ENCODE measurements at regions not wholly inside any gene's neighbourhood (a gene's known extent, or its start where the extent isn't known, plus 50 kb on each side); places are given as distances from the start of the nearest gene placed in this dataset.
"Not testable (repeated sequence)": the region's sequence is repeated elsewhere in the genome, so short reads cannot be mapped to it uniquely, and the experiment has no call there.

- no peak overlapping the region for H3K4me3 ChIP-seq (ENCODE audit: low read length)
- no peak overlapping the region for H2BK120ac ChIP-seq (ENCODE audit: low read depth, low read length)
Observed at GRCh38 chr2:100749771-100750542, 70.0 kb upstream of the NPAS2 start.

GRCh38 chr2:100751871-100752625 lies 67.9 kb upstream of the NPAS2 start:
- not testable (repeated sequence) for H3K9ac ChIP-seq (ENCODE audit: low read length); H3K23ac ChIP-seq (ENCODE audit: low read length); H2BK120ac ChIP-seq (ENCODE audit: low read depth, low read length); H2BK5ac ChIP-seq (ENCODE audit: low read length); H3K56ac ChIP-seq (ENCODE audit: low read length); H3K18ac ChIP-seq (ENCODE audit: low read length); H3K79me1 ChIP-seq (ENCODE audit: low read length); H3K27ac ChIP-seq (ENCODE audit: low read depth, low read length); H3K79me2 ChIP-seq (ENCODE audit: control insufficient read depth, insufficient read depth, low read length); H4K8ac ChIP-seq (ENCODE audit: low read depth, low read length); H3K4ac ChIP-seq (ENCODE audit: low read depth, low read length); H3K27me3 ChIP-seq (ENCODE audit: insufficient read depth, low read length, poor library complexity); H2BK15ac ChIP-seq (replicated peaks; ENCODE audit: low read depth); H3K4me1 ChIP-seq (ENCODE audit: control insufficient read depth, low read depth, low read length); H3K4me3 ChIP-seq (ENCODE audit: low read length); H2AK5ac ChIP-seq (ENCODE audit: low read length); H3K4me2 ChIP-seq (ENCODE audit: low read length); DNase-seq; H3K36me3 ChIP-seq (ENCODE audit: control insufficient read depth, insufficient read depth, low read length); H4K5ac ChIP-seq (ENCODE audit: low read length)
- no CpG with 5 or more reads among the region's 5 CpGs for WGBS (ENCODE audit: extremely low coverage, insufficient coverage, low lambda C conversion rate)

More at GRCh38 chr2:100749771-100750542, 70.0 kb upstream of the NPAS2 start:
- H3K36me3 ChIP-seq (ENCODE audit: control insufficient read depth, insufficient read depth, low read length): no peaks in the 10 kb centered on the region
- H3K4me1 ChIP-seq (ENCODE audit: control insufficient read depth, low read depth, low read length): no peaks in the 10 kb centered on the region
- no peak overlapping the region for H3K18ac ChIP-seq (ENCODE audit: low read length)
- H3K79me1 ChIP-seq (ENCODE audit: low read length): no peaks in the 10 kb centered on the region
- H3K56ac ChIP-seq (ENCODE audit: low read length): no peak overlapping the region
- no peak overlapping the region for H2AK5ac ChIP-seq (ENCODE audit: low read length)
- no peak overlapping the region for H2BK15ac ChIP-seq (replicated peaks; ENCODE audit: low read depth)
- no peak overlapping the region for H4K5ac ChIP-seq (ENCODE audit: low read length)
- H3K4ac ChIP-seq (ENCODE audit: low read depth, low read length): no peak overlapping the region
- no peak overlapping the region for H3K23ac ChIP-seq (ENCODE audit: low read length)
- no peaks in the 10 kb centered on the region for H3K27me3 ChIP-seq (ENCODE audit: insufficient read depth, low read length, poor library complexity)
- no peak for DNase-seq
- H2BK5ac ChIP-seq (ENCODE audit: low read length): no peak overlapping the region
- no CpG with 5 or more reads among the region's 4 CpGs for WGBS (ENCODE audit: extremely low coverage, insufficient coverage, low lambda C conversion rate)
- H3K4me2 ChIP-seq (ENCODE audit: low read length): no peak overlapping the region
- H3K27ac ChIP-seq (ENCODE audit: low read depth, low read length): no peak overlapping the region
- no peak overlapping the region for H3K9ac ChIP-seq (ENCODE audit: low read length)
- no peak overlapping the region for H4K8ac ChIP-seq (ENCODE audit: low read depth, low read length)
- no peaks in the 10 kb centered on the region for H3K79me2 ChIP-seq (ENCODE audit: control insufficient read depth, insufficient read depth, low read length)

GRCh38 chr2:100752628-100753333 lies 67.2 kb upstream of the NPAS2 start:
- Histone ChIP-seq H3K18ac (ENCODE audit: low read length) (no peak overlapping the region), H3K4me3 (ENCODE audit: low read length) (no peak overlapping the region), H3K79me1 (ENCODE audit: low read length) (no peaks in the 10 kb centered on the region), H3K9ac (ENCODE audit: low read length) (no peak overlapping the region), H3K23ac (ENCODE audit: low read length) (no peak overlapping the region), H4K5ac (ENCODE audit: low read length) (no peak overlapping the region), H3K27me3 (ENCODE audit: insufficient read depth, low read length, poor library complexity) (no peaks in the 10 kb centered on the region), H3K4ac (ENCODE audit: low read depth, low read length) (no peak overlapping the region), H2AK5ac (ENCODE audit: low read length) (no peak overlapping the region), H3K4me2 (ENCODE audit: low read length) (no peak overlapping the region), H3K36me3 (ENCODE audit: control insufficient read depth, insufficient read depth, low read length) (no peaks in the 10 kb centered on the region), H3K27ac (ENCODE audit: low read depth, low read length) (no peak overlapping the region), H3K79me2 (ENCODE audit: control insufficient read depth, insufficient read depth, low read length) (no peaks in the 10 kb centered on the region), H3K4me1 (ENCODE audit: control insufficient read depth, low read depth, low read length) (no peaks in the 10 kb centered on the region), H3K56ac (ENCODE audit: low read length) (no peak overlapping the region), H2BK5ac (ENCODE audit: low read length) (no peak overlapping the region), H4K8ac (ENCODE audit: low read depth, low read length) (no peak overlapping the region), H2BK120ac (ENCODE audit: low read depth, low read length) (no peak overlapping the region), H2BK15ac (replicated peaks; ENCODE audit: low read depth) (no peak overlapping the region)
- no peak for DNase-seq
- WGBS (ENCODE audit: extremely low coverage, insufficient coverage, low lambda C conversion rate): no CpG with 5 or more reads among the region's 2 CpGs

GRCh38 chr2:100753444-100753843 lies 66.5 kb upstream of the NPAS2 start:
- Histone ChIP-seq H3K4ac (ENCODE audit: low read depth, low read length) (no peak overlapping the region), H3K79me1 (ENCODE audit: low read length) (no peaks in the 10 kb centered on the region), H2AK5ac (ENCODE audit: low read length) (no peak overlapping the region), H4K8ac (ENCODE audit: low read depth, low read length) (no peak overlapping the region), H3K27me3 (ENCODE audit: insufficient read depth, low read length, poor library complexity) (no peaks in the 10 kb centered on the region), H3K23ac (ENCODE audit: low read length) (no peak overlapping the region), H3K4me2 (ENCODE audit: low read length) (no peak overlapping the region), H3K36me3 (ENCODE audit: control insufficient read depth, insufficient read depth, low read length) (no peaks in the 10 kb centered on the region), H4K5ac (ENCODE audit: low read length) (no peak overlapping the region), H2BK15ac (replicated peaks; ENCODE audit: low read depth) (no peak overlapping the region), H3K27ac (ENCODE audit: low read depth, low read length) (no peak overlapping the region), H3K4me1 (ENCODE audit: control insufficient read depth, low read depth, low read length) (no peaks in the 10 kb centered on the region), H3K56ac (ENCODE audit: low read length) (no peak overlapping the region), H2BK5ac (ENCODE audit: low read length) (no peak overlapping the region), H3K4me3 (ENCODE audit: low read length) (no peak overlapping the region), H2BK120ac (ENCODE audit: low read depth, low read length) (no peak overlapping the region), H3K79me2 (ENCODE audit: control insufficient read depth, insufficient read depth, low read length) (no peaks in the 10 kb centered on the region), H3K9ac (ENCODE audit: low read length) (no peak overlapping the region), H3K18ac (ENCODE audit: low read length) (no peak overlapping the region)
- DNase-seq: no peak
- WGBS (ENCODE audit: extremely low coverage, insufficient coverage, low lambda C conversion rate): no CpG with 5 or more reads among the region's 4 CpGs

- H3K27ac ChIP-seq (ENCODE audit: low read depth, low read length): no peak overlapping the region
- no peak overlapping the region for H3K18ac ChIP-seq (ENCODE audit: low read length)
- no peak for DNase-seq
- H3K4ac ChIP-seq (ENCODE audit: low read depth, low read length): no peak overlapping the region
- H4K5ac ChIP-seq (ENCODE audit: low read length): no peak overlapping the region
- H3K36me3 ChIP-seq (ENCODE audit: control insufficient read depth, insufficient read depth, low read length): no peaks in the 10 kb centered on the region
- no peaks in the 10 kb centered on the region for H3K79me1 ChIP-seq (ENCODE audit: low read length)
- H3K56ac ChIP-seq (ENCODE audit: low read length): no peak overlapping the region
- no peak overlapping the region for H3K23ac ChIP-seq (ENCODE audit: low read length)
- H3K9ac ChIP-seq (ENCODE audit: low read length): no peak overlapping the region
- H2BK15ac ChIP-seq (replicated peaks; ENCODE audit: low read depth): no peak overlapping the region
- no peak overlapping the region for H2AK5ac ChIP-seq (ENCODE audit: low read length)
- WGBS (ENCODE audit: extremely low coverage, insufficient coverage, low lambda C conversion rate): no CpG with 5 or more reads among the region's 1 CpG
- H2BK5ac ChIP-seq (ENCODE audit: low read length): no peak overlapping the region
- H3K27me3 ChIP-seq (ENCODE audit: insufficient read depth, low read length, poor library complexity): no peaks in the 10 kb centered on the region
- no peak overlapping the region for H3K4me2 ChIP-seq (ENCODE audit: low read length)
- no peak overlapping the region for H2BK120ac ChIP-seq (ENCODE audit: low read depth, low read length)
- H3K79me2 ChIP-seq (ENCODE audit: control insufficient read depth, insufficient read depth, low read length): no peaks in the 10 kb centered on the region
- H3K4me1 ChIP-seq (ENCODE audit: control insufficient read depth, low read depth, low read length): no peaks in the 10 kb centered on the region
- no peak overlapping the region for H4K8ac ChIP-seq (ENCODE audit: low read depth, low read length)
- no peak overlapping the region for H3K4me3 ChIP-seq (ENCODE audit: low read length)
Observed at GRCh38 chr2:100753881-100754280, 66.1 kb upstream of the NPAS2 start.

Data from mesendoderm (in vitro differentiated cells).